ENCODE measurements at regions not wholly inside any gene's neighbourhood (a gene's known extent, or its start where the extent isn't known, plus 50 kb on each side); places are given as distances from the start of the nearest gene placed in this dataset.

GRCh38 chr5:39742916-39743315, 318.1 kb upstream of the DAB2 start:
- Histone ChIP-seq H3K36me3 (ENCODE audit: control insufficient read depth, insufficient read depth, low read length) (no peaks in the 10 kb centered on the region), H3K27me3 (replicated peaks; ENCODE audit: control insufficient read depth, insufficient read depth, low read length) (no peaks in the 10 kb centered on the region), H3K4me3 (replicated peaks; ENCODE audit: low read depth, low read length) (no peak overlapping the region)
- no peak for TF ChIP-seq CTCF (IDR thresholded peaks at IDR 0.05; ENCODE audit: insufficient read depth, low read length, poor library complexity, severe bottlenecking)
- DNase-seq (ENCODE audit: extremely low read depth, insufficient read length): no peak

- H3K27me3 ChIP-seq (replicated peaks; ENCODE audit: control insufficient read depth, insufficient read depth, low read length): no peaks in the 10 kb centered on the region
- H3K36me3 ChIP-seq (ENCODE audit: control insufficient read depth, insufficient read depth, low read length): no peaks in the 10 kb centered on the region
- DNase-seq (ENCODE audit: extremely low read depth, insufficient read length): no peak
- TF ChIP-seq CTCF (IDR thresholded peaks at IDR 0.05; ENCODE audit: insufficient read depth, low read length, poor library complexity, severe bottlenecking): no peak
- no peak overlapping the region for H3K4me3 ChIP-seq (replicated peaks; ENCODE audit: low read depth, low read length)
Measured at GRCh38 chr5:39740404-39740803, 315.6 kb upstream of the DAB2 start.

- DNase-seq (ENCODE audit: extremely low read depth, insufficient read length): no peak
- Histone ChIP-seq H3K36me3 (ENCODE audit: control insufficient read depth, insufficient read depth, low read length) (no peaks in the 10 kb centered on the region), H3K27me3 (replicated peaks; ENCODE audit: control insufficient read depth, insufficient read depth, low read length) (no peaks in the 10 kb centered on the region; the same call in 1 of the 2 replicates), H3K4me3 (replicated peaks; ENCODE audit: low read depth, low read length) (no peak overlapping the region)
- no peak for TF ChIP-seq CTCF (IDR thresholded peaks at IDR 0.05; ENCODE audit: insufficient read depth, low read length, poor library complexity, severe bottlenecking)
Measured at GRCh38 chr5:39732166-39732565, 307.4 kb upstream of the DAB2 start.

- no peak for TF ChIP-seq CTCF (IDR thresholded peaks at IDR 0.05; ENCODE audit: insufficient read depth, low read length, poor library complexity, severe bottlenecking)
Measured at GRCh38 chr5:39730699-39731098, 305.9 kb upstream of the DAB2 start.

GRCh38 chr5:39730006-39730405, 305.2 kb upstream of the DAB2 start:
- no peak for DNase-seq (ENCODE audit: extremely low read depth, insufficient read length)
- no peaks in the 10 kb centered on the region for H3K36me3 ChIP-seq (ENCODE audit: control insufficient read depth, insufficient read depth, low read length)
- H3K4me3 ChIP-seq (replicated peaks; ENCODE audit: low read depth, low read length): no peak overlapping the region
- no peak for TF ChIP-seq CTCF (IDR thresholded peaks at IDR 0.05; ENCODE audit: insufficient read depth, low read length, poor library complexity, severe bottlenecking)
- H3K27me3 ChIP-seq (replicated peaks; ENCODE audit: control insufficient read depth, insufficient read depth, low read length): no peaks in the 10 kb centered on the region; the same call in 1 of the 2 replicates

More at GRCh38 chr5:39730699-39731098, 305.9 kb upstream of the DAB2 start:
- H3K36me3 ChIP-seq (ENCODE audit: control insufficient read depth, insufficient read depth, low read length): no peaks in the 10 kb centered on the region
- H3K27me3 ChIP-seq (replicated peaks; ENCODE audit: control insufficient read depth, insufficient read depth, low read length): no peaks in the 10 kb centered on the region; the same call in 1 of the 2 replicates
- DNase-seq (ENCODE audit: extremely low read depth, insufficient read length): no peak
- no peak overlapping the region for H3K4me3 ChIP-seq (replicated peaks; ENCODE audit: low read depth, low read length)

- no peak for TF ChIP-seq CTCF (IDR thresholded peaks at IDR 0.05; ENCODE audit: insufficient read depth, low read length, poor library complexity, severe bottlenecking)
- no peaks in the 10 kb centered on the region for H3K36me3 ChIP-seq (ENCODE audit: control insufficient read depth, insufficient read depth, low read length)
- DNase-seq (ENCODE audit: extremely low read depth, insufficient read length): no peak
- H3K4me3 ChIP-seq (replicated peaks; ENCODE audit: low read depth, low read length): no peak overlapping the region
- H3K27me3 ChIP-seq (replicated peaks; ENCODE audit: control insufficient read depth, insufficient read depth, low read length): no peaks in the 10 kb centered on the region; the same call in 1 of the 2 replicates
Measured at GRCh38 chr5:39726467-39726866, 301.7 kb upstream of the DAB2 start.
